AG09319 (cell line): ENCODE measurements at regions not wholly inside any gene's neighbourhood (a gene's known extent, or its start where the extent isn't known, plus 50 kb on each side); places are given as distances from the start of the nearest gene placed in this dataset.

ENCODE experiments used
- DNase-seq: peaks from one replicate; pipeline ENCODE4 v3.0.0-alpha.2; 2010; ENCODE audit warnings: low read depth; ENCODE audit errors: extremely low read depth
- CTCF ChIP-seq: IDR thresholded peaks from 2 replicates; pipeline ENCODE4 v1.5.1; 2011; ENCODE audit warnings: low read depth, mild to moderate bottlenecking, inconsistent platforms, low read length, moderate library complexity

GRCh38 chr6:97882755-97883154, 599.7 kb upstream of the MMS22L start:
- TF ChIP-seq CTCF = no peak
- no peak for DNase-seq

- no peak for DNase-seq
These were observed 602.3 kb upstream of the MMS22L start for GRCh38 chr6:97885325-97885724.

GRCh38 chr6:97885828-97886227, 602.8 kb upstream of the MMS22L start:
- no peak for DNase-seq
- TF ChIP-seq CTCF = no peak

More at GRCh38 chr6:97885325-97885724, 602.3 kb upstream of the MMS22L start:
- TF ChIP-seq CTCF = no peak

DNA sequence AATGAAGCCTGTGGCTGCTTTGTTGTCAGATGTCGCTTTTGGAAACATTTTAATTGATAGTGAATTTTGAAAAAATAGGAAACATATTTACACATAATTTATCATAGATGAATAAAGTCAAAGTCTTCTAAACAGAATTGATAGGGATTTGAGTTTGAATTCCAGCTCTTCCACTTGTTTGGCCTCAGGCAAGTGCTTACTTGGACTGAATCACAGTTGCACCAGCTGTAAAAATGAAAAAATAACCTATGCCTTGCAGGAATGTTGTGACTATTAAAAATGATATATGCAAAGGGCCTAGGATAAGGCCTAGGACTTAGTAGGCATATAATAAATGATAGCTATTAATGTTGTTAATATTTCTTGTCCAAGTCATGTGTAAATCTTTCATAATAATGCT, 618.5 kb upstream of the MMS22L start:
- DNase-seq = no peak

GRCh38 chr6:97909380-97909779, 626.4 kb upstream of the MMS22L start:
- DNase-seq = no peak
- no peak for TF ChIP-seq CTCF

More for the DNA sequence above, 618.5 kb upstream of the MMS22L start:
- no peak for TF ChIP-seq CTCF

DNA sequence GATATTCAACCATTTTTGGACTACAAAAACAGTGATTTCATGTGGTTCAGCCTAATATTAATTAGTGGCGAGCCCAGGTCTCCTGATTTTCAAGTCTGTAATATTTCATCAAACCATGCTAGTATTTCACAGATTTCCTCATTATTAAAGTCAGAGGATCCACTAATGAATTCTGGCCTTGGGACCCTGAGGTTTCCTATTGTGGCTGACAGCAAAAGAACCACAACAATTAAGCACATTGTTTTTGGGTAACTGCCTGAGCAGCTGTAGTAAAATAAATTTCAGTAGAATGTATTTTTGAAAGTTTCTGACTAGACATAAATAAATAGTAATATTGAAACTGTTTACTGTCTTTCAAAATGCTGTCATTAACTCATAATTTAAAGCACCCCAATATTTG, 630.7 kb upstream of the MMS22L start:
- DNase-seq = no peak
- no peak for TF ChIP-seq CTCF

DNA sequence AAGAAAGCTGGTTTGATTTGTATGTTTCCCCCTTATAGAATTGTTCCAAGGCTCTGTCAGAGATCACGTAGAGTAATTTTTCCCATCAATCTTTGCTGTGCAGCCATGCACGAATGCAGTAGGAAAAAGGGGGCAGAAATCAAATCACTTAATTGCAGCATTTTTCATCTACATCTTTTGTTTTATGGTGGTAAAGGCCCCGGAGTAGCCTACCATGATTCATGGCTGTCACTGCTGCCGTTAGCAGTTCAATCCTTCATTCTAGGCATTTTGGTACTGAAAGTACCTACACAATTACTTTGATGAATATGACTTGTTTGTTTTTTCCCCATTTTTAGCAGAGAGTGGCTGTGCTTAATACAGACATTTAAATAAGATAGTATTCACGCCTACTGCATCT, 631.9 kb upstream of the MMS22L start:
- no peak for DNase-seq
- TF ChIP-seq CTCF = no peak

DNA sequence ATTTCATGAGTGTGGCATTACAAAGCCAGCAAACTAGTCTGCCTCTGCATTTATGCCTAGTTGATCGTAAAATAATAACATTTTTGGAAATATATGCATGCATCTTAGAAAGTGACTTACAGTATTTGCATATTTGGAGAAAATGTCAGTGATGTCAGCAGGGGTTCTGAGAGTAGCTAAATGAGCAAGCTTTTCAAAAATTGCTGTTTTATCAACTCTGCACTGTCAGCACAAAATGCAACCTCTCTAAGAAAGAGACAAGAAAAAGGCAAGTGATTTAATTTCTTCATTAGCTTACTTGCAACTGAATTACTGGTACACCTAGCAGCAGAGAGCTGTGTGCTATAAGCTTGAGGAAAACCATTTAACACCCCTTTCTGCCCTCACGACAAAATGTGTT, 632.5 kb upstream of the MMS22L start:
- no peak for TF ChIP-seq CTCF
- no peak for DNase-seq
